H9 (cell line): ENCODE measurements at regions not wholly inside any gene's neighbourhood (a gene's known extent, or its start where the extent isn't known, plus 50 kb on each side); places are given as distances from the start of the nearest gene placed in this dataset.

Experiments used
- DNase-seq: peaks from one replicate; pipeline ENCODE4 v3.0.0-alpha.2; 2017
- H2AFZ ChIP-seq: one replicate; pipeline ENCODE4 v1.6.1; 2013; ENCODE audit warnings: mild to moderate bottlenecking, low read length, control low read depth, moderate library complexity
- H2AK5ac ChIP-seq: 2 replicates; pipeline ENCODE4 v1.6.1; 2013; ENCODE audit warnings: low read length, control low read depth, mixed read lengths; ENCODE audit not compliant: insufficient read length
- H2BK120ac ChIP-seq: one replicate; pipeline ENCODE4 v1.6.1; 2013; ENCODE audit warnings: low read depth, mild to moderate bottlenecking, low read length, control low read depth, inconsistent platforms; ENCODE audit not compliant: poor library complexity, severe bottlenecking
- H2BK12ac ChIP-seq: 2 replicates; pipeline ENCODE4 v1.6.1; 2013; ENCODE audit warnings: low read length, control low read depth, mixed read lengths, low read depth; ENCODE audit not compliant: insufficient read length
- H2BK15ac ChIP-seq: 2 replicates; pipeline ENCODE4 v1.6.1; 2013; ENCODE audit warnings: low read depth, low read length, control low read depth
- H2BK20ac ChIP-seq: one replicate; pipeline ENCODE4 v1.6.1; 2013; ENCODE audit warnings: low read depth, mild to moderate bottlenecking, low read length, control low read depth, inconsistent platforms; ENCODE audit not compliant: poor library complexity, severe bottlenecking
- H2BK5ac ChIP-seq: 2 replicates; pipeline ENCODE4 v1.6.1; 2013; ENCODE audit warnings: low read length, control low read depth, mixed read lengths; ENCODE audit not compliant: insufficient read length
- H3K14ac ChIP-seq: 2 replicates; pipeline ENCODE4 v1.6.1; 2013; ENCODE audit warnings: low read length, control low read depth; ENCODE audit not compliant: insufficient read depth
- H3K18ac ChIP-seq: 2 replicates; pipeline ENCODE4 v1.6.1; 2013; ENCODE audit warnings: low read depth, mild to moderate bottlenecking, mixed read lengths, low read length, control low read depth; ENCODE audit not compliant: insufficient read length
- H3K23ac ChIP-seq: 2 replicates; pipeline ENCODE4 v1.6.1; 2013; ENCODE audit warnings: low read length, control low read depth, mixed read lengths, low read depth; ENCODE audit not compliant: insufficient read length
- H3K23me2 ChIP-seq: 2 replicates; pipeline ENCODE4 v1.6.1; 2013; ENCODE audit warnings: low read depth, mild to moderate bottlenecking, mixed read lengths, low read length, control low read depth; ENCODE audit not compliant: insufficient read length, poor library complexity, severe bottlenecking
- H3K27ac ChIP-seq: 2 replicates; pipeline ENCODE4 v1.5.1; 2013; ENCODE audit warnings: low read length, control low read depth, mixed read lengths, low read depth; ENCODE audit not compliant: insufficient read length
- H3K27me3 ChIP-seq: 2 replicates; pipeline ENCODE4 v1.6.1; 2013; ENCODE audit warnings: low read length, control low read depth, inconsistent platforms; ENCODE audit not compliant: insufficient read depth
- H3K4ac ChIP-seq: 2 replicates; pipeline ENCODE4 v1.6.1; 2013; ENCODE audit warnings: low read depth, mild to moderate bottlenecking, control low read depth, inconsistent platforms, low read length, moderate library complexity
- H3K4me1 ChIP-seq: 2 replicates; pipeline ENCODE4 v1.6.1; 2013; ENCODE audit warnings: low read length, control low read depth, inconsistent platforms; ENCODE audit not compliant: insufficient read depth
- H3K4me2 ChIP-seq: 2 replicates; pipeline ENCODE4 v1.6.1; 2013; ENCODE audit warnings: low read length, control low read depth, mixed read lengths; ENCODE audit not compliant: insufficient read length, insufficient read depth
- H3K56ac ChIP-seq: 2 replicates; pipeline ENCODE4 v1.6.1; 2013; ENCODE audit warnings: low read depth, mild to moderate bottlenecking, mixed read lengths, low read length, control low read depth; ENCODE audit not compliant: insufficient read length
- H3K79me1 ChIP-seq: 2 replicates; pipeline ENCODE4 v1.6.1; 2013; ENCODE audit warnings: low read depth, mild to moderate bottlenecking, moderate library complexity, low read length, control low read depth, inconsistent platforms; ENCODE audit not compliant: insufficient read depth, poor library complexity, severe bottlenecking
- H3K79me2 ChIP-seq: 2 replicates; pipeline ENCODE4 v1.6.1; 2013; ENCODE audit warnings: low read length, control low read depth, inconsistent platforms; ENCODE audit not compliant: insufficient read depth
- H3K9ac ChIP-seq: 2 replicates; pipeline ENCODE4 v1.6.1; 2013; ENCODE audit warnings: low read length, control low read depth, mixed read lengths; ENCODE audit not compliant: insufficient read length; ENCODE audit errors: extremely low read depth
- H3K9me3 ChIP-seq: one replicate; pipeline ENCODE4 v1.6.1; 2013; ENCODE audit warnings: low read depth, low read length, inconsistent platforms; ENCODE audit not compliant: control insufficient read depth
- H3T11ph ChIP-seq: one replicate; pipeline ENCODE4 v1.6.1; 2013; ENCODE audit warnings: mild to moderate bottlenecking, low read length, control low read depth, inconsistent platforms
- H4K20me1 ChIP-seq: one replicate; pipeline ENCODE4 v1.6.1; 2013; ENCODE audit not compliant: control insufficient read depth, insufficient read length, insufficient read depth
- H4K5ac ChIP-seq: 2 replicates; pipeline ENCODE4 v1.6.1; 2013; ENCODE audit warnings: low read depth, mild to moderate bottlenecking, mixed read lengths, low read length, control low read depth; ENCODE audit not compliant: insufficient read length
- H4K8ac ChIP-seq: replicated peaks from 2 replicates; pipeline ENCODE4 v1.6.1; 2013; ENCODE audit warnings: low read length, control low read depth, mixed read lengths, low read depth; ENCODE audit not compliant: insufficient read length
- H4K91ac ChIP-seq: 2 replicates; pipeline ENCODE4 v1.6.1; 2013; ENCODE audit warnings: low read depth, mild to moderate bottlenecking, moderate library complexity, mixed read lengths, low read length, control low read depth; ENCODE audit not compliant: insufficient read length
- H3K27ac Mint-ChIP-seq, 3 experiments: 2 replicates in 2 of 3; 3 replicates in 1 of 3; pipeline ENCODE4 v1.8.0; 2020 to 2021; ENCODE audit warnings: mixed read lengths in 3 of 3, mild to moderate bottlenecking in 1 of 3, moderate library complexity in 1 of 3
- H3K27me3 Mint-ChIP-seq: 2 replicates; pipeline ENCODE4 v1.8.0; 2021; ENCODE audit warnings: low read depth, mild to moderate bottlenecking, moderate library complexity, mixed read lengths
- H3K36me3 Mint-ChIP-seq, 3 experiments: 2 replicates in 2 of 3; 3 replicates in 1 of 3; pipeline ENCODE4 v1.8.0; 2020 to 2021; ENCODE audit warnings: low read depth in 3 of 3, mixed read lengths in 3 of 3; ENCODE audit not compliant: insufficient read depth in 1 of 3
- H3K4me1 Mint-ChIP-seq, 2 experiments: 2 replicates each; pipeline ENCODE4 v1.8.0; 2020; ENCODE audit warnings: mixed read lengths in 2 of 2
- H3K4me3 Mint-ChIP-seq, 2 experiments: 2 replicates in 1 of 2; 3 replicates in 1 of 2; pipeline ENCODE4 v1.8.0; 2020 to 2021; ENCODE audit warnings: mild to moderate bottlenecking in 2 of 2, mixed read lengths in 2 of 2, moderate library complexity in 1 of 2
- H3K9me3 Mint-ChIP-seq, 2 experiments: 2 replicates in 1 of 2; 3 replicates in 1 of 2; pipeline ENCODE4 v1.8.0; 2020; ENCODE audit warnings: mild to moderate bottlenecking in 2 of 2, mixed read lengths in 2 of 2, moderate library complexity in 1 of 2
- WGBS: extraction: QIAGEN DNeasy Blood & Tissue Kit; methylation state at CpG from one replicate; pipeline ENCODE4 v1.1.7; 2013; ENCODE audit warnings: missing lambda C conversion rate, low lambda C conversion rate, mixed read lengths; ENCODE audit not compliant: insufficient read length; ENCODE audit errors: extremely low coverage; 5-methylcytosine and 5-hydroxymethylcytosine counted together
- TF ChIP-seq, protein P1 (sequence below): fragments of 200-600 bp; sonication (generic); conservative IDR thresholded peaks from 3 replicates; pipeline ENCODE4 v1.8.0; 2021; ENCODE audit warnings: antibody characterized with exemption, mild to moderate bottlenecking

GRCh38 chr1:222865718-222866117 lies 50.9 kb downstream of the DISP1 start:
- no peaks in the 10 kb centered on the region for H3K23me2 ChIP-seq
- no peak overlapping the region for H2BK15ac ChIP-seq
- H4K91ac ChIP-seq = no peak overlapping the region
- TF ChIP-seq, protein P1, sequence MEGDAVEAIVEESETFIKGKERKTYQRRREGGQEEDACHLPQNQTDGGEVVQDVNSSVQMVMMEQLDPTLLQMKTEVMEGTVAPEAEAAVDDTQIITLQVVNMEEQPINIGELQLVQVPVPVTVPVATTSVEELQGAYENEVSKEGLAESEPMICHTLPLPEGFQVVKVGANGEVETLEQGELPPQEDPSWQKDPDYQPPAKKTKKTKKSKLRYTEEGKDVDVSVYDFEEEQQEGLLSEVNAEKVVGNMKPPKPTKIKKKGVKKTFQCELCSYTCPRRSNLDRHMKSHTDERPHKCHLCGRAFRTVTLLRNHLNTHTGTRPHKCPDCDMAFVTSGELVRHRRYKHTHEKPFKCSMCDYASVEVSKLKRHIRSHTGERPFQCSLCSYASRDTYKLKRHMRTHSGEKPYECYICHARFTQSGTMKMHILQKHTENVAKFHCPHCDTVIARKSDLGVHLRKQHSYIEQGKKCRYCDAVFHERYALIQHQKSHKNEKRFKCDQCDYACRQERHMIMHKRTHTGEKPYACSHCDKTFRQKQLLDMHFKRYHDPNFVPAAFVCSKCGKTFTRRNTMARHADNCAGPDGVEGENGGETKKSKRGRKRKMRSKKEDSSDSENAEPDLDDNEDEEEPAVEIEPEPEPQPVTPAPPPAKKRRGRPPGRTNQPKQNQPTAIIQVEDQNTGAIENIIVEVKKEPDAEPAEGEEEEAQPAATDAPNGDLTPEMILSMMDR = no peak
- no peaks in the 10 kb centered on the region; the same call in 1 of the 2 replicates for H3K4me1 ChIP-seq
- H3K79me2 ChIP-seq = no peaks in the 10 kb centered on the region
- H2BK120ac ChIP-seq = no peak overlapping the region
- no peak for DNase-seq
- Mint-ChIP-seq H3K27me3 (no peaks in the 10 kb centered on the region), H3K4me3 (no peak overlapping the region), H3K36me3 (no peaks in the 10 kb centered on the region), H3K27ac (0 out of 7 replicates have a peak overlapping the region, but pooled peaks of 1 of the 3 experiments have one; percentile 67), H3K9me3 (no peaks in the 10 kb centered on the region), H3K4me1 (peaks cover 10 to 15% of the 10 kb centered on the region in 2 experiments)
- H3K18ac ChIP-seq = no peak overlapping the region
- no peaks in the 10 kb centered on the region for H3K27me3 ChIP-seq
- no peak overlapping the region for H3T11ph ChIP-seq
- no peaks in the 10 kb centered on the region for H4K20me1 ChIP-seq
- WGBS = no CpG with 5 or more reads among the region's 4 CpGs
- H3K9me3 ChIP-seq = no peaks in the 10 kb centered on the region
- H3K4me2 ChIP-seq = no peak overlapping the region
- no peak overlapping the region for H3K56ac ChIP-seq
- no peak overlapping the region for H4K8ac ChIP-seq
- no peaks in the 10 kb centered on the region for H3K79me1 ChIP-seq
- H3K27ac ChIP-seq = no peak overlapping the region
- no peak overlapping the region for H2BK5ac ChIP-seq
- H2AFZ ChIP-seq = no peak overlapping the region
- no peak overlapping the region for H2AK5ac ChIP-seq
- H2BK20ac ChIP-seq = no peak overlapping the region
- no peak overlapping the region for H3K4ac ChIP-seq
- H3K9ac ChIP-seq = no peak overlapping the region
- no peak overlapping the region for H3K14ac ChIP-seq
- no peak overlapping the region for H4K5ac ChIP-seq
- no peak overlapping the region for H3K23ac ChIP-seq
- H2BK12ac ChIP-seq = no peak overlapping the region
